Tibial artery (tissue), 4 donors: ENCODE measurements at regions not wholly inside any gene's neighbourhood (a gene's known extent, or its start where the extent isn't known, plus 50 kb on each side); places are given as distances from the start of the nearest gene placed in this dataset.

Source experiments
- DNase-seq, 2 donors: peaks; one replicate each; pipeline ENCODE4 v3.0.0-alpha.2; 2019
- H3K27ac ChIP-seq, 2 donors: fragments of 200-600 bp; sonication (generic) in 1 of 2; 1 replicate in 1 of 2; 2 replicates in 1 of 2; pipeline ENCODE4 v1.5.1; 2018 to 2019; ENCODE audit warnings: mild to moderate bottlenecking in 1 of 2
- H3K27me3 ChIP-seq, 2 donors: fragments of 200-600 bp; sonication (generic) in 1 of 2; one replicate each; pipeline versions ENCODE4 v1.5.1 to v1.6.0; 2016 to 2019
- H3K36me3 ChIP-seq, 3 donors: fragments of 200-600 bp; sonication (generic) in 2 of 3; one replicate each; pipeline ENCODE4 v1.5.1; 2016 to 2019; ENCODE audit warnings: mild to moderate bottlenecking in 2 of 3
- H3K4me1 ChIP-seq, 4 donors: fragments of 200-600 bp; sonication (generic) in 2 of 4; 1 replicate in 3 of 4; 2 replicates in 1 of 4; pipeline ENCODE4 v1.5.1; 2016 to 2019
- H3K4me3 ChIP-seq, 2 donors: fragments of 200-600 bp; sonication (generic) in 1 of 2; 1 replicate in 1 of 2; 2 replicates in 1 of 2; pipeline ENCODE4 v1.5.1; 2018 to 2019; ENCODE audit warnings: mild to moderate bottlenecking in 2 of 2
- H3K9me3 ChIP-seq, 3 donors: fragments of 200-600 bp; sonication (generic) in 1 of 3; one replicate each; pipeline ENCODE4 v1.5.1; 2016 to 2019
- CTCF ChIP-seq, 2 experiments: fragments of 200-600 bp in 1 of 2; fragments of 450-650 bp in 1 of 2; IDR thresholded peaks; one replicate each; pipeline ENCODE4 v1.5.1; 2017 to 2019; ENCODE audit warnings: antibody characterized with exemption in 2 of 2, mild to moderate bottlenecking in 1 of 2, moderate library complexity in 1 of 2
- intact Hi-C: fragments of 100-400 bp; cut with DNase I; formaldehyde crosslinking; loops from one replicate; pipeline ENCODE4 v1.15.0; 2023; ENCODE audit warnings: low total_unique reads

- no peak overlapping the region for H3K4me3 ChIP-seq
- no peak for TF ChIP-seq CTCF (IDR thresholded peaks at IDR 0.05)
- H3K9me3 ChIP-seq: no peaks in the 10 kb centered on the region
- no peaks in the 10 kb centered on the region for H3K36me3 ChIP-seq
- no peaks in the 10 kb centered on the region for H3K27me3 ChIP-seq
- intact Hi-C loops: no loop called here
- no peak for DNase-seq
- no peak overlapping the region for H3K27ac ChIP-seq
- peaks cover 0 to 6% (median 2%) of the 10 kb centered on the region in 4 donors for H3K4me1 ChIP-seq
Measured at GRCh38 chr6:164795056-164795815, 514.2 kb downstream of the C6orf118 start.

GRCh38 chr6:164792666-164793065 lies 516.7 kb downstream of the C6orf118 start:
- H3K27me3 ChIP-seq: no peaks in the 10 kb centered on the region
- peaks cover 0 to 6% (median 2%) of the 10 kb centered on the region in 4 donors for H3K4me1 ChIP-seq
- H3K27ac ChIP-seq: no peak overlapping the region
- no peak for TF ChIP-seq CTCF (IDR thresholded peaks at IDR 0.05)
- intact Hi-C loops: no loop called here
- no peaks in the 10 kb centered on the region for H3K36me3 ChIP-seq
- no peak for DNase-seq
- no peaks in the 10 kb centered on the region for H3K9me3 ChIP-seq
- no peak overlapping the region for H3K4me3 ChIP-seq

GRCh38 chr6:164791498-164791897 lies 517.9 kb downstream of the C6orf118 start:
- Histone ChIP-seq H3K27ac (no peak overlapping the region), H3K36me3 (no peaks in the 10 kb centered on the region), H3K4me3 (no peak overlapping the region), H3K9me3 (no peaks in the 10 kb centered on the region), H3K4me1 (peaks cover 0 to 6% (median 2%) of the 10 kb centered on the region in 4 donors), H3K27me3 (no peaks in the 10 kb centered on the region)
- no peak for TF ChIP-seq CTCF (IDR thresholded peaks at IDR 0.05)
- DNase-seq: no peak
- intact Hi-C loops: no loop called here

GRCh38 chr6:164763788-164764187 lies 545.6 kb downstream of the C6orf118 start:
- intact Hi-C loops: no loop called here
- TF ChIP-seq CTCF (IDR thresholded peaks at IDR 0.05): no peak
- no peak overlapping the region for H3K4me3 ChIP-seq
- DNase-seq: no peak
- no peaks in the 10 kb centered on the region for H3K4me1 ChIP-seq
- H3K27ac ChIP-seq: no peak overlapping the region
- no peaks in the 10 kb centered on the region for H3K9me3 ChIP-seq
- no peaks in the 10 kb centered on the region for H3K36me3 ChIP-seq
- H3K27me3 ChIP-seq: no peaks in the 10 kb centered on the region

- TF ChIP-seq CTCF (IDR thresholded peaks at IDR 0.05): no peak
- Histone ChIP-seq H3K4me1 (no peaks in the 10 kb centered on the region), H3K9me3 (no peaks in the 10 kb centered on the region), H3K36me3 (no peaks in the 10 kb centered on the region), H3K27me3 (no peaks in the 10 kb centered on the region), H3K27ac (no peak overlapping the region), H3K4me3 (no peak overlapping the region)
- no peak for DNase-seq
- intact Hi-C loops: no loop called here
Measured at GRCh38 chr6:164757451-164757850, 552.0 kb downstream of the C6orf118 start.
